H1 (cell line): ENCODE measurements at regions not wholly inside any gene's neighbourhood (a gene's known extent, or its start where the extent isn't known, plus 50 kb on each side); places are given as distances from the start of the nearest gene placed in this dataset.

Source experiments
- CTCF ChIA-PET: fragments of 300-600 bp; sonication (Branson Sonifier 250); formaldehyde crosslinking; loops from one replicate; lab custom pipeline; 2021; ENCODE audit not compliant: partially characterized antibody; lab: Charles Lee
- POLR2A ChIA-PET: fragments of 300-600 bp; sonication (Branson Sonifier 250); formaldehyde crosslinking; loops from one replicate; lab custom pipeline; 2021; ENCODE audit warnings: inconsistent platforms; ENCODE audit not compliant: partially characterized antibody; lab: Charles Lee
- DNase-seq, 2 experiments: peaks; one replicate each; pipeline versions ENCODE4 v3.0.0 to v3.0.0-alpha.2; 2010 to 2022; ENCODE audit warnings: low spot score in 2 of 2, low read depth in 1 of 2, mixed read lengths in 1 of 2
- FAIRE-seq: peaks from 2 replicates; lab custom pipeline; 2011; peaks lifted over from hg19 to GRCh38; lab: Jason Lieb, UNC
- H2AFZ ChIP-seq: 2 replicates; pipeline ENCODE4 v1.8.1; 2012; ENCODE audit warnings: low read length, inconsistent platforms
- H2AK5ac ChIP-seq: 2 replicates; pipeline ENCODE4 v1.6.1; 2013; ENCODE audit warnings: low read depth, low read length
- H2BK120ac ChIP-seq: replicated peaks from 2 replicates; pipeline ENCODE3; 2013; ENCODE audit warnings: low read depth, low read length, inconsistent platforms
- H2BK12ac ChIP-seq: 2 replicates; pipeline ENCODE4 v1.6.1; 2013; ENCODE audit warnings: low read depth, low read length
- H2BK15ac ChIP-seq: 2 replicates; pipeline ENCODE4 v1.6.1; 2013; ENCODE audit warnings: low read length
- H2BK20ac ChIP-seq: 2 replicates; pipeline ENCODE4 v1.6.1; 2013; ENCODE audit warnings: low read length
- H2BK5ac ChIP-seq: 2 replicates; pipeline ENCODE4 v1.6.1; 2013; ENCODE audit warnings: low read depth, low read length
- H3K14ac ChIP-seq: 2 replicates; pipeline ENCODE4 v1.6.1; 2013; ENCODE audit warnings: inconsistent platforms; ENCODE audit not compliant: insufficient read length
- H3K18ac ChIP-seq: 2 replicates; pipeline ENCODE4 v1.6.1; 2013; ENCODE audit warnings: low read length; ENCODE audit errors: extremely low read depth
- H3K23ac ChIP-seq: 2 replicates; pipeline ENCODE4 v1.6.1; 2013; ENCODE audit warnings: inconsistent platforms; ENCODE audit not compliant: insufficient read length
- H3K23me2 ChIP-seq: 2 replicates; pipeline ENCODE4 v1.6.1; 2013; ENCODE audit warnings: low read depth, low read length
- H3K27ac ChIP-seq: 2 replicates; pipeline ENCODE4 v1.6.1; 2011; ENCODE audit warnings: low read depth, low read length, inconsistent platforms
- H3K27me3 ChIP-seq, 4 experiments: replicated peaks in 1 of 4; 1 replicate in 1 of 4; 2 replicates in 3 of 4; pipeline versions ENCODE4 v1.6.1 to v1.8.1; 2011 to 2013; ENCODE audit warnings: low read length in 3 of 4, mild to moderate bottlenecking in 3 of 4, inconsistent platforms in 2 of 4, mixed read lengths in 2 of 4, moderate library complexity in 1 of 4; ENCODE audit not compliant: control insufficient read depth in 3 of 4, insufficient read depth in 3 of 4; ENCODE audit errors: extremely low read depth in 1 of 4
- H3K36me3 ChIP-seq, 4 experiments: 2 replicates each; pipeline versions ENCODE4 v1.6.1 to v1.8.1; 2011 to 2013; ENCODE audit warnings: mild to moderate bottlenecking in 4 of 4, low read length in 3 of 4, moderate library complexity in 2 of 4, control low read depth in 1 of 4, inconsistent platforms in 1 of 4; ENCODE audit not compliant: insufficient read depth in 4 of 4, control insufficient read depth in 2 of 4
- H3K4ac ChIP-seq: replicated peaks from 2 replicates; pipeline ENCODE3; 2013; ENCODE audit warnings: low read length, low read depth, mixed read lengths, inconsistent platforms; ENCODE audit not compliant: insufficient read length
- H3K4me1 ChIP-seq, 4 experiments: replicated peaks in 1 of 4; 1 replicate in 1 of 4; 2 replicates in 3 of 4; pipeline versions ENCODE4 v1.6.1 to v1.8.1; 2011 to 2013; ENCODE audit warnings: low read length in 3 of 4, inconsistent platforms in 2 of 4, mixed read lengths in 1 of 4; ENCODE audit not compliant: insufficient read depth in 4 of 4, control insufficient read depth in 3 of 4
- H3K4me2 ChIP-seq, 2 experiments: 2 replicates each; pipeline versions ENCODE4 v1.6.1 to v1.8.1; 2011 to 2013; ENCODE audit warnings: low read depth in 2 of 2, low read length in 2 of 2, control low read depth in 1 of 2, inconsistent platforms in 1 of 2, mild to moderate bottlenecking in 1 of 2; ENCODE audit not compliant: insufficient read depth in 1 of 2
- H3K4me3 ChIP-seq, 4 experiments: fragments of 200-600, 300-600 bp in 1 of 4; sonication (generic), shearing (Covaris generic), sonication (Bioruptor Twin) in 1 of 4; 2 replicates each; pipeline versions ENCODE4 v1.5.1 to v1.8.1; 2011 to 2016; ENCODE audit warnings: low read length in 4 of 4, low read depth in 3 of 4, control low read depth in 2 of 4, inconsistent platforms in 2 of 4, mild to moderate bottlenecking in 2 of 4, mixed read lengths in 1 of 4, moderate library complexity in 1 of 4; ENCODE audit not compliant: insufficient read depth in 2 of 4; ENCODE audit errors: extremely low read depth in 1 of 4
- H3K56ac ChIP-seq: replicated peaks from 2 replicates; pipeline ENCODE3; 2013; ENCODE audit warnings: low read depth, mild to moderate bottlenecking, mixed read lengths, low read length, inconsistent platforms; ENCODE audit not compliant: insufficient read length
- H3K79me1 ChIP-seq: 2 replicates; pipeline ENCODE4 v1.6.1; 2013; ENCODE audit warnings: low read depth, low read length, control low read depth
- H3K79me2 ChIP-seq, 2 experiments: 2 replicates each; pipeline versions ENCODE4 v1.6.1 to v1.8.1; 2012 to 2013; ENCODE audit warnings: low read length in 2 of 2, mild to moderate bottlenecking in 2 of 2, inconsistent platforms in 1 of 2; ENCODE audit not compliant: insufficient read depth in 2 of 2, control insufficient read depth in 1 of 2
- H3K9ac ChIP-seq, 4 experiments: replicated peaks in 1 of 4; 1 replicate in 1 of 4; 2 replicates in 3 of 4; pipeline versions ENCODE4 v1.6.1 to v1.8.1; 2011 to 2013; ENCODE audit warnings: low read depth in 3 of 4, low read length in 3 of 4, control low read depth in 2 of 4, mild to moderate bottlenecking in 2 of 4, moderate library complexity in 2 of 4, inconsistent platforms in 1 of 4; ENCODE audit errors: extremely low read depth in 1 of 4
- H3K9me3 ChIP-seq, 2 experiments: 2 replicates each; pipeline versions ENCODE4 v1.6.1 to v1.8.1; 2012 to 2013; ENCODE audit warnings: mild to moderate bottlenecking in 2 of 2, moderate library complexity in 2 of 2, control low read depth in 1 of 2, inconsistent platforms in 1 of 2, low read depth in 1 of 2, low read length in 1 of 2, mixed read lengths in 1 of 2; ENCODE audit not compliant: insufficient read depth in 2 of 2
- H4K20me1 ChIP-seq, 2 experiments: replicated peaks in 1 of 2; 2 replicates each; pipeline versions ENCODE3 to v1.8.1; 2011 to 2013; ENCODE audit warnings: inconsistent platforms in 2 of 2, low read length in 2 of 2, mild to moderate bottlenecking in 1 of 2; ENCODE audit not compliant: insufficient read depth in 2 of 2, control insufficient read depth in 1 of 2
- H4K5ac ChIP-seq: 2 replicates; pipeline ENCODE4 v1.6.1; 2013; ENCODE audit warnings: low read length, low read depth, mixed read lengths, inconsistent platforms; ENCODE audit not compliant: insufficient read length
- H4K8ac ChIP-seq: 2 replicates; pipeline ENCODE4 v1.8.0; 2013; ENCODE audit warnings: mild to moderate bottlenecking, moderate library complexity, low read length, inconsistent platforms; ENCODE audit not compliant: insufficient read depth; ENCODE audit errors: extremely low read depth
- H4K91ac ChIP-seq: replicated peaks from 2 replicates; pipeline ENCODE3; 2013; ENCODE audit warnings: low read length, mixed read lengths, inconsistent platforms; ENCODE audit not compliant: insufficient read length
- BRCA1 ChIP-seq: IDR thresholded peaks from 2 replicates; pipeline ENCODE4 v1.6.1; 2012; ENCODE audit warnings: low read depth, low read length, improper control_type of control experiment
- CTCF ChIP-seq, 3 experiments: IDR thresholded peaks; 1 replicate in 2 of 3; 2 replicates in 1 of 3; pipeline versions ENCODE4 v1.5.1 to v1.6.1; 2011; ENCODE audit warnings: low read length in 3 of 3, mild to moderate bottlenecking in 3 of 3, inconsistent platforms in 2 of 3, low read depth in 1 of 3, moderate library complexity in 1 of 3; ENCODE audit not compliant: insufficient read depth in 1 of 3; ENCODE audit errors: control extremely low read depth in 1 of 3
- HDAC6 ChIP-seq: IDR thresholded peaks from one replicate; pipeline ENCODE4 v1.7.1; 2012; ENCODE audit warnings: low read depth, mild to moderate bottlenecking, inconsistent platforms, low read length, moderate library complexity
- NANOG ChIP-seq: IDR thresholded peaks from 2 replicates; pipeline ENCODE4 v1.6.1; 2011; ENCODE audit warnings: low read length, low read depth, mild to moderate bottlenecking, inconsistent platforms; ENCODE audit not compliant: insufficient read depth, poor library complexity, severe bottlenecking
- NRF1 ChIP-seq: IDR thresholded peaks from 2 replicates; pipeline ENCODE4 v1.6.1; 2011; ENCODE audit warnings: mild to moderate bottlenecking, low read depth, low read length, improper control_type of control experiment
- RBBP5 ChIP-seq: IDR thresholded peaks from 2 replicates; pipeline ENCODE4 v1.7.1; 2012; ENCODE audit warnings: low read depth, mild to moderate bottlenecking, inconsistent platforms, low read length, moderate library complexity, borderline replicate concordance
- SAP30 ChIP-seq: fragments of 300-600 bp; sonication (generic); IDR thresholded peaks from 2 replicates; pipeline ENCODE4 v1.7.1; 2012; ENCODE audit warnings: low read length, moderate library complexity, mild to moderate bottlenecking, inconsistent platforms; ENCODE audit not compliant: insufficient read depth, insufficient replicate concordance
- SP1 ChIP-seq: IDR thresholded peaks from 2 replicates; pipeline ENCODE4 v1.6.1; 2011; ENCODE audit warnings: low read depth, low read length
- TCF12 ChIP-seq: IDR thresholded peaks from 2 replicates; pipeline ENCODE4 v1.6.1; 2011; ENCODE audit warnings: low read depth, mild to moderate bottlenecking, low read length
- TEAD4 ChIP-seq: IDR thresholded peaks from 2 replicates; pipeline ENCODE4 v1.6.1; 2012; ENCODE audit warnings: low read depth, low read length, inconsistent platforms, mixed read lengths
- USF2 ChIP-seq: IDR thresholded peaks from 2 replicates; pipeline ENCODE4 v1.6.1; 2011; ENCODE audit warnings: low read length, improper control_type of control experiment
- WGBS, 2 experiments: shearing (Covaris generic) in 1 of 2; methylation state at CpG; one replicate each; pipeline versions ENCODE4 v1.1.6 to v1.1.7; 2013 to 2015; ENCODE audit warnings: low lambda C conversion rate in 2 of 2, mixed read lengths in 2 of 2, inconsistent platforms in 1 of 2, low coverage in 1 of 2, missing lambda C conversion rate in 1 of 2; ENCODE audit not compliant: insufficient replicate concordance in 2 of 2, insufficient coverage in 1 of 2, insufficient read length in 1 of 2; ENCODE audit errors: extremely low coverage in 1 of 2, missing lambda C conversion rate in 1 of 2; 5-methylcytosine and 5-hydroxymethylcytosine counted together

GRCh38 chr1:58058323-58058722 is 488.2 kb downstream of the OMA1 start:
- Histone ChIP-seq H3K23me2 (no peaks in the 10 kb centered on the region), H4K8ac (no peak overlapping the region), H2BK12ac (no peak overlapping the region), H3K36me3 (no peaks in the 10 kb centered on the region), H2AFZ (no peak overlapping the region), H3K4me2 (no peak overlapping the region), H2BK5ac (no peak overlapping the region), H3K4ac (no peak overlapping the region), H3K27ac (no peak overlapping the region), H2BK15ac (no peak overlapping the region), H2BK120ac (no peak overlapping the region), H2BK20ac (no peak overlapping the region), H2AK5ac (no peak overlapping the region), H4K20me1 (no peaks in the 10 kb centered on the region), H3K27me3 (no peaks in the 10 kb centered on the region), H4K5ac (no peak overlapping the region), H3K9me3 (no peaks in the 10 kb centered on the region), H4K91ac (no peak overlapping the region), H3K18ac (no peak overlapping the region), H3K23ac (no peak overlapping the region), H3K79me2 (no peaks in the 10 kb centered on the region), H3K56ac (no peak overlapping the region), H3K14ac (no peak overlapping the region), H3K4me3 (no peak overlapping the region), H3K9ac (no peak overlapping the region), H3K79me1 (0 out of 2 replicates have a peak, but pooled peaks cover 2% of the 10 kb centered on the region), H3K4me1 (peaks cover 0 to 3% (median 1%) of the 10 kb centered on the region in 4 experiments; a peak in 2 of 7 replicates)
- no peak for DNase-seq
- POLR2A ChIA-PET, result no interaction called here
- 78% methylated on average over 8 of the region's 8 CpGs; no CpG with 5 or more reads in 1 of the 2 experiments for WGBS, 2 experiments
- FAIRE-seq, result no peak
- CTCF ChIA-PET, result interaction anchor here (1.3 kb wide), 1 partner anchor 12 kb away, joined by 5 read pairs; no protein-coding TSS in a partner anchor
- no peak for TF ChIP-seq NRF1
- TF ChIP-seq SAP30, result no peak
- no peak for TF ChIP-seq NANOG
- no peak for TF ChIP-seq BRCA1
- TF ChIP-seq HDAC6, result no peak
- no peak for TF ChIP-seq TEAD4
- no peak for TF ChIP-seq RBBP5
- TF ChIP-seq USF2, result no peak
- no peak for TF ChIP-seq TCF12
- TF ChIP-seq CTCF (IDR thresholded peaks at IDR 0.05; ENCODE audit: control extremely low read depth in 1 of 3, insufficient read depth in 1 of 3, low read depth in 1 of 3, low read length in 3 of 3), result no peak
- TF ChIP-seq SP1, result no peak
